Vagina (tissue), 2 donors: ENCODE measurements at regions not wholly inside any gene's neighbourhood (a gene's known extent, or its start where the extent isn't known, plus 50 kb on each side); places are given as distances from the start of the nearest gene placed in this dataset.

Experiments used
- CTCF ChIP-seq, 3 experiments: fragments of 450-650 bp in 2 of 3; fragments of 200-600 bp in 1 of 3; sonication (generic) in 1 of 3; IDR thresholded peaks; one replicate each; pipeline ENCODE4 v1.5.1; 2017 to 2019; ENCODE audit warnings: antibody characterized with exemption in 3 of 3, mild to moderate bottlenecking in 2 of 3, moderate library complexity in 2 of 3
- POLR2A ChIP-seq, 2 donors: fragments of 450-650 bp; IDR thresholded peaks; one replicate each; pipeline ENCODE4 v1.6.1; 2017; ENCODE audit warnings: antibody characterized with exemption in 2 of 2, mild to moderate bottlenecking in 2 of 2, moderate library complexity in 2 of 2

- TF ChIP-seq POLR2A (IDR thresholded peaks at IDR 0.05) (no peak), CTCF (IDR thresholded peaks at IDR 0.05) (no peak)
Measured at GRCh38 chr13:61546413-61546812, 130.8 kb upstream of the PCDH20 start.
